ENCODE measurements at regions not wholly inside any gene's neighbourhood (a gene's known extent, or its start where the extent isn't known, plus 50 kb on each side); places are given as distances from the start of the nearest gene placed in this dataset.

DNA sequence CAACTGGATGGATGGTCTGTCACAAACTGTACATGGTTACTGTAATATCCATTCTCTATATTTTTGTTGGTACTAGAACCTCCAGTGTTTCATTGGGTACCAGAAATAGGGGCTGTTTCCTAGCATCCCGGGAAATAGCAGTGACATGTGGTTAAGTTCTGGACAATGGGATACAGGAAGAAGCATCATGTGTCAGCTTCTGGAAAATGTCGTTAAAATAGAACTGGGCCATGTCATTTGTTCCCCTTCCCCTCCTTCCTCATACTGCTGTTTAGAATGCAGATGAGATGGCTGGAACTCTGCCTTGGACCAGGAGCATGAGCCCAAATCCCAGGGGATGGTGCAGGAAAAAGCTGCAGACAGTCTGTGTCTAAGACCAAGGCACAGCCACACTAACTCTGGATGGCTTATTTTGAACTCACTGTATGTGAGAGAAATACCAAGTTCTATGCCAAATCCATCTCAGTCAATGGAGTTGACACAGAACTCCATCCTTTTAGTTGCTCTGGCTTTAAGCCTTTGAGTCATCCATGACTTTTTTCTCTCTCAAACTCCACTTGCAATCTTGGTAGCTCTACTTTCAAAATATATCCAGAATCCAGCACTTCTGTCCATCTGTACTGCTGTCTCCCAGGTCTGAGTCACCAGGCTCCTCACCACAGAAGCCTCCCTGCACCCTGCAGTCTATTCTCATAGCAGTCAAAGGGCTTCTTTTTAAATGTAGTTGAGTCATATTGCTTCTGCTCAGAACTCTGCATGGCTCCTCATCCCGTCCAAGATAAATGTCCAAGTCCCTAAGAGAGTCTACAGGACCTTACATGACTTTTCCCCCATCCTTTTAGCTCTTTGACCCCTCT is 184.2 kb downstream of the NSG2 start:
- DNase-seq (ENCODE audit: extremely low read depth in 1 of 2, low read depth in 1 of 2): no peak

DNA sequence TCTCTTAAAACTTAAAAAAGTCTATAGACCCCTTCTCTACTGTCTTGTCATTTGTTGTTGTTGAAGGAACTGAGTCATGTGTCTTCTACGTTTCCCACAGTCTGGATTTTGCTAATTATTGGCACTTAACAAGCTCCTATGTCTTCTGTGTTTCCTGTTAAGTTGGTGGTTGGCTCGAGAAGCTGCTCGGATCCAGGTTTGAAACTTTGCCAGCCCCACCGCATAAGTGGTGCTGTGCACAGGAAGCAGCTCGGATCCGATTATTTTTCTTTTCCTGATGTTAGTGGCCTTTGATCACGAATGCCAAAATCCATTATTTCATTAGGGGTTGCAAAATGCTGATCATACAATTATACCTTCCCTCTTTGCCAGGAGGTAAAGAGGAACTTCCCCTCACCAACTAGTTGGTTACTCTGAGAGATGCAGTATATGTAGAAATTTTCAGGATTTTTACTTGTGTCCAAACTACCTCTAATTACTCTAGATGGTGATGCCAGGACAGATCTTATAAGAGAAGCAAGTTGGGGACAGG is 186.5 kb downstream of the NSG2 start:
- DNase-seq (ENCODE audit: extremely low read depth in 1 of 2, low read depth in 1 of 2): no peak

DNA sequence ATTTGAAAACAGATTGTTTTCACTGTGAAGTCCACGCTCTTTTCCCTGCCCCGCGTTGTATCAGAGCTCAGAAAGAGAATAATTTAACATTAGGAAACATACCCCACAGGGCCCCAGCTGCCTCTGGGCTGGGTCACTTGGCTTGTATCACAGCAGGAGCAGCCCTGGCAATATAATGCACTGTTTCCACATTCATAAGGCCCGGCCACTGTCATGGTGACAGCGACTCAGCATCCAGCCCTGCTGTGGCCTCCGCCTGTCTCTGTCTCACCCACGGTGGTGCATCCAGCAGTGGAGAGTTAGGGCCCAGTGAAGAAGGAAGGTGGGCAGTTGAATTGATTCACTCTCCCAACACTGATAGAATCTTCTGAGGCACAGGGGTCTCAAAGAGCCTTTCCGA is 188.9 kb downstream of the NSG2 start:
- no peak for DNase-seq (ENCODE audit: extremely low read depth in 1 of 2, low read depth in 1 of 2)

DNA sequence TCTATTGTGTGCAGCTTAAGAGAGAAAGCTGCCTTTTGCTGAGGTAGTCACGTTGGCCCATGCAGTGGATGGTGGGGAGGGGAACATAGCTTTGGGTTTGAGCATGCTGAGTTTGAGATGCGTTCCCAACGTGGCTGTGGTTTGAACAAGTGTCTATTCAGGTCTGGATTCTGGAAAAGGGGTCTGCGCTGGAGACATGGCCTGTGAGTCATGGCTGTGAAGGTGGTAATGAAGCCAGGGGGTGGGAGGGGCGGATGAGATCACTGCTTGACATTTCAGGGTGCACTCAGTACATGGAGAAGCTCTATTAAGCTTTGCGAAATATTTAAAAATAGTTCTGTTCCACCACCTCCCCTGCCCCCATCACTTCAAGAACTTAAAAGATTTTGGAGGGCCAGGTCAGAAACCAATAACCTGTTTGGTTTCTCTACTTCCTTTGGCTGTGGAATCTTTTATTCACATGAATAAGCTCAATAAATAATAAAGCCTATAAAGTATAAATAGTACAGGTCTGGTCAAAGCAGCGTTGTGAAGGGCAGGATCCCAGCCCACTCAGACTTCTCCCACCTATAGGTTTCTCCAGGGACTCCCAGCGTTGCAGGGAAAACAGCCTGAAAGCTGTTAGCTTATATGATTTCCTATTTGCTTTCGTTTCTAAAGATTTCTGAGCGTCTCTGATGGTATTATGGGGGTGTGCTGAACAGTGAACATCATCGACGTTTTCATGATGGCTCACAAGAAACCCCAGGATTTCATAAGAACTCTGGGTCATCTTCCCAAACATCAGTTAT is 189.9 kb downstream of the NSG2 start:
- no peak for DNase-seq (ENCODE audit: extremely low read depth in 1 of 2, low read depth in 1 of 2)

DNA sequence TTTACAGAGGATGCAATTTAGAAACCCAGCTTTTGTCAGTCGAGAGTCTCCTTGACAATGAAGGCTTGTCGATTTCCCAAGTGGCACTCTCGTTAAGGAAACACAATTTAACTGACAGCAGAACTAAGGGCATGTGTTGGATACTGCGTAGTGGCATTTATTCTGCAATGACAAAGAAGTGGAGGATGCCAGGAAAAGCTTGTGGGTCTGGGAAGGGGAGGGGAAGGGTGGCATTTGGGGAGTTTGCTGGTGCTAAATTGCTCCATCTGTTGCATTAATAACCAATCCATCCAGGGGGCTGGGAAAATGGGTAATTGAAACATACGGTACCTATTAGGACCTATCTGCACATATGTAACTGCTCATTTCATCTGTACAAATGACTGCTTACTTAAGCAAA is 190.6 kb downstream of the NSG2 start:
- no peak for DNase-seq (ENCODE audit: extremely low read depth in 1 of 2, low read depth in 1 of 2)

DNA sequence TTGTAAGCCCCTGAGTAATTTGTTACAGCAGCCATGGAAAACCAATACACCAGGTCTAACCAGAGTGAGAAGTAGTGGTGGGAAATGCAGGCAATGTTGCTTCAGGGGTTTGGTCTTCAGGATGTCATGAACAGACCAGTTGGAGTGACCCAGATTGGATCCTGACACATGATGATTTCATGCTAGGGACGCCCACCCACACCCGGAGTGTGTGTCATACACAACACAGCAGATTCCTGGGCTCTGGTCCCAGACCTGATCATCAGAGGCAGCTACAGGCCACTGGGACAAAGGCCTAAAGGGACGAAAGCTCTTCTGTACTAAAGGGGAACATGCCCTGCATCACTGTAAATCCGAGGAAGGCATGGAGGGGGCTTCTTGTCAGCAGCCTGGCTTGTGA is 194.2 kb downstream of the NSG2 start:
- no peak for DNase-seq (ENCODE audit: extremely low read depth in 1 of 2, low read depth in 1 of 2)

DNA sequence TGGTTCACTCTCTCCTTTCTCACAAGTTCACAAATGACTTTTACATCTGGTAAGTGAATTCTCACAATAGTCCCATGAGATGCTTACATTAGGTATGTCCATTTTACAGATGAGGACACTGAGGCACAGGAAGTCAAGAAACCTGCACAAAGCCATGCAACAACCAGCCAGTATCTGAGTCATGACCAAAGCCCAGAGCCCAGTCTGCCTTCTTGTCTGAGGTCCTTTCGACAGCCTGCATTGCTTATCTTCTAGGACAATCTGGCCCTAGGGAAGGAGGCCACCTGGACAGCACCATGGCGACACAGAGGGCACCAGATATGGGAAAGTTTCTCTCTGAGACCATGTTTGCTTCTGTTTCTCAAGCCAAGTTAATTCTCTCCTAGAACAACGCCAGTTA is 197.1 kb downstream of the NSG2 start:
- no peak for DNase-seq (ENCODE audit: extremely low read depth in 1 of 2, low read depth in 1 of 2)

DNA sequence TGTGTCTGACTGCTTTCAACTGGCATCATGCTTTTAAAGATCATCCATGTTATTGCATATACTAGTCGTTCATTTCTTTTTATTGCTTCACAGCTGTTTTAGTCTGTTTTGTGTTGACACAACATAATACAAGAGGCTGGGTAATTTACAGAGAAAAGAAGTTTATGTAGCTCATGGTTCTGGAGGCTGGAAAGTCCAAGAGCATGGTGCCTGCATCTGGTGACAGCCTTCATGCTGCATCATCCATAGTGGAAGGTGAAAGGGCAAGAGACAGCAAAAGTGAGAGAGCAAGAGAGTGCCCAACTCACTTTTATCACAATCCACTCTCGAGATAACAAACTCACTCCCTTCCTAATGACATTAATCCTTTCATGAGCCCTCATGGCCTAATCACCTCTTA is 198.4 kb downstream of the NSG2 start:
- DNase-seq (ENCODE audit: extremely low read depth in 1 of 2, low read depth in 1 of 2): no peak

DNA sequence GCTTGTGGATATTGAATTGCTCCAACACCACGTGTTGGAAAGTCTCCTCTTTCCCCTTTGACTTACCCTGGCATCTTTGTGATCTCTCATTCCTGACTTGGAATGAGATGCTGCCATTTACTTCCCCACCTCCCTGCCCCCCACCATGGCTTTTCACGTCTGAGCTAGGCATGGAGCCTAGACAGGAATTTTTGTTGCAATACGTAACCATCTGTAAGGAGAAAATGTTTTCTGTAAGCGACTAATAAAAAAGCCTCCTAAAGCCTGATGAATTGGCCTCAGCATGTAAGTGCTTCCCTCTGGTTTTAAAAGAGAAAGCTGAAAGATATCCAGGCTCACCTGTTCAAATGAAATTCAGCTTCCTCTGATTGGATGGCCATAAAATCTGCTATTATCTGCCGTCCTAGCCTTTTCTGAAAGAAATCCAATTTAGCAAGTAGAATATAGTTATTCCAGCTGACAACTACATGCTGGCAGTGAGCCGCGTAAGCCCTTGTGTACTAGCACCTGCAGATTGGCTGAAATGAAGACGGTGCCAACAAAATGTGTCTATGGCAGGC is 200.1 kb downstream of the NSG2 start:
- no peak for DNase-seq (ENCODE audit: extremely low read depth in 1 of 2, low read depth in 1 of 2)

DNA sequence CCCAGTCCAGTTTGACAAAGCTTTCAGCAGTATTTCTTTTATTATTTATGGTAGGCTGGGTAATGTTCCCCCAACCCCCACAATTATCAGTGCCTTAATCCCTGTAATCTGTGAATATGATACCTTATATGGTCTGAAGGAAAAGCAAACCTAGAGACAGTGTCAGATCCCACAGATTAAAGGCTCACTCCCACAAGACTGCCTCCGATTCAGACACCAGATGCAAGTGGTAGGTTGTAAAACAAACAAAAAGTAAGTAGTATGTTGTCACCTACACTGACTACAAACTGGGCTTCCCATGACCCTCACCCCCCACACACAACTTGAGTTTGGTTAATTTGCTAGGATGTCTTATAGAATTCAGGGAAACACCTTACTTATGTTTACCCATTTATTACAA is 201.2 kb downstream of the NSG2 start:
- DNase-seq (ENCODE audit: extremely low read depth in 1 of 2, low read depth in 1 of 2): no peak

DNA sequence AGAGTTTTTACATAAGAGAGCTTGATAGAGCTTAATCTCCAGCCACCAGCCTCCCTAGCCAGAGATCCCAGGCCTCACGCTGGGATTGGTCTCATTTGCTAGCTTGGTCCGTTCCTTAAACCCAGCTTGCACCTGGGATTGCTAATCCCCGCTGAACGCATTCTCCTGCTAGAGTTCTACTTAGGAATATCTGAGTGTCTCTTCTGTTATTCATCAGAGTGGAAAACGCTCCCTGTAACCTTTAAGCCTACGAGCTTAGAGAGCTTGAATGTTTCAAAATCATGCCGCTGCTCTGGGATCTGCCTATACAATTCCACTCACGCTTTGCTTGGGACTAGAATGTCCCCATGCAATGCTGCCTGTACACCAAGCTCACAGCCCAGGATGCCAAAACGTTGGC is 201.8 kb downstream of the NSG2 start:
- DNase-seq (ENCODE audit: extremely low read depth in 1 of 2, low read depth in 1 of 2): no peak

DNA sequence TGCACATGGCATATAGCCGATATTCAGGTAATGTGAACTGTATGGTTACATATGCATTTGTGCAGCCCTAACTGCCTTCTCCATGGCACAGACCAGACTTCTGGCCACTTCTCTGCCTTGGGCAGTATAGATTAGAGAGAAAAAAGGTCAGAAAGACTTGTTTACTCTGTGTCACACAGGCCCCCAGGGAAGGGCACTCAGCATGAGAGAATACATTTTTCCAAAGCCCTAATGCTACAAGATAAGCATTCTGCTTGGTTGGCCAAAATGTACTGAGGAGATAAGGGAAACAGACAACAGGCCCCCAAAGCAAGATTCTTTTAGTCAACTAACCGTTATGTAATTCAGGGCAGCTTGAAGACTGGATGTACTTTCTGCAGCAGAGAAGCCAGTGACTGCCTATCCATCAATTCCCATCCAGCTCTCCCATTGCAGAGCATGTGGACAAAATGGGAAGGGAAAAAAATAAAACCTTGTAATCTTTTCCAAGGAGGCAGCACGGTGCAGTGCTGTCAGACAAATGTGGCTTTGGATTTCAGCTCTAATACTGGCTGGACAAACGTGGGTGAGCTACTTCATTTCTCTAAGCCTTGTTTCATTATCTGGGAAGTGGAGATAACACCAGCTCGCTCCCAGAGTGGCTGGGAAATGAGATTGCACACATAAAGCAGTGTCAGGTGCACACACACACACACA is 205.9 kb downstream of the NSG2 start:
- no peak for DNase-seq (ENCODE audit: extremely low read depth in 1 of 2, low read depth in 1 of 2)

DNA sequence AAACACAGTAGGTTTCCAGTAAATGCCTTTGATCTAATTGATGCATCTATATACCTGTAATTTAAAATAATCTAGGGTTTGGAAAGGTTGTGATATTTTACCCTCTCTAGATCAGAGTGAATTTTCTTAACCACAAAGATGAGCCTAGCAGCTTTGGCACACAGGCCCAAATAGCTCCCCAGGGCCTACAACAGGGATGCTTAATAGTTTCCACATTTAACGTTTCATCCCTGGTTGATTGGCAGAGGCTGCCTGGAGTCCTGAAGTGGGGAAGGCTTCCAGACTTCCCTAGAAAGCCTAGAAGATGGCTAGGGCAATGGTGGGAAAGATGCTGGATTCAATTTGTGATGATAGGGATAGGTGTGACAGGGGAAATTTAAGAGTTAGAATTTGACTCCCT is 206.6 kb downstream of the NSG2 start:
- DNase-seq (ENCODE audit: extremely low read depth in 1 of 2, low read depth in 1 of 2): no peak

DNA sequence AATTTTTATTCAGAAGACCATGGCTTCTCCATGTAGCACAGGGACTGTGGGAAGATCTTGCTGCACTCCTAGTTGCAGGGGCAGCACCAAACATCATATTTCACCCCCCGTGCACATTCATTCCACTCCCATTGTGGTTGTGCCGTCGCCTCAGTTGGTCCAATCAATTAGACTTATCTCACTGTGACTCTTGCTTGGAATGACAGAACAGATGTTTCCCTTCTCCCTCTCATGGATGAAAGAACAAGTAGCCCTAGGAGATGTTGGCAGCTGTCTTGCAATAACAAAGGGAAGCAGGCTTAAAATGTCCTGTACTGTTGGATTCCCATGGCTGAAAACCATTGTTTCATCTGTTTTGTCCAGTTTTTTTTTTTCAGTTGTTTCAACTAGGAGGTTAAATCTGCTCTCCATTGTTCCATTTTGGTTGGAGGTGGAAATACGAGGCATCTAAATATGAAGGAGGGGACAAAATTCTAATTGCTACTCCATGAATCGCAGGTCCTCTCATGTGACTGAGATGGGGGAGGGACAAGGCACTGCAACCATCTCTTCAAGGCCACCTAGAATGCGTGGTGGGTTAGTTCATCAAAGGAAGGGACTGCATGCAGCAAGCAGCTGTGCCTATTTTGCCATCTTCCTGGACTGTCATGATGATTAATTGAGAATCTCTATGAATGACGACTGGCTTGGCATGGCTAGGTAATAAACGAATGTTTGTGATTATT is 214.4 kb downstream of the NSG2 start:
- DNase-seq (ENCODE audit: extremely low read depth in 1 of 2, low read depth in 1 of 2): no peak

DNA sequence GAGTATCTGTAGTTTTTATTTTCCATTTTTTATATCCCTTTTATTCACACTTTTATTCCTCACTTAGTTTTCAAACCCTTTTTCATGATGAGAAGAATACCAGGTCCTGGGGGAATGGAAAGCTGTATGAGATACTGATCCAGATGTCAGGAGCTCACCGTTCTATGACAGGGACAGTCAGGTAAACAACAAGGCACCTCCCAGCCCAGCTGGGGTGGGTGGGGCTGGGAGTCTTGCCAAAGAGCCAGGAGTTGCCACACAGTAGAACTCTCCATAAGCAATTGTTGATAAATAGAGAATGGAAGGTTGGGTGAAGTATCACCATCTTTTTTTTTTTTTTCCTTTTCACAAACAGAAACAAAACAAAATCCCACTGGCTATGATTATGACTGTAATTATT is 225.8 kb downstream of the NSG2 start:
- DNase-seq (ENCODE audit: extremely low read depth in 1 of 2, low read depth in 1 of 2): no peak

DNA sequence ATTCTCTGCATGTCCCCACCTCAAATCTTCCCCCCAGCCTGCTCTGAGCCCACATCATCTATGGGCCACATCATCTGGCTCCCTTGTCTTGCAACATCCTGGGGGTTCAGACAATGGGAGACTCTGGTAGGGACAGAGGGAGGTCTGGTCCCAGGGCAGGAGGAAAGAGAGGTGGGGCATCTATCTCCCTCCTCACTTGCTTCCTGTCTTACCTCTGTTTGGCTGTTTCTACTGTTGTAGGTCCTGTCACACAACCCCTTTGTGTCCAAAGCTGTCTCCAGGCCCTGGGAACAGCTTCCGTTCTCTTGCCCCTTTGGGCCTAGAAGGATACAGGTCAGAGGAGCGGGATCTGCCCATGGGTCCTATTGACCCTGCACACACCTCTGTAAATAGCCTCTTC is 227.2 kb downstream of the NSG2 start:
- no peak for DNase-seq (ENCODE audit: extremely low read depth in 1 of 2, low read depth in 1 of 2)

DNA sequence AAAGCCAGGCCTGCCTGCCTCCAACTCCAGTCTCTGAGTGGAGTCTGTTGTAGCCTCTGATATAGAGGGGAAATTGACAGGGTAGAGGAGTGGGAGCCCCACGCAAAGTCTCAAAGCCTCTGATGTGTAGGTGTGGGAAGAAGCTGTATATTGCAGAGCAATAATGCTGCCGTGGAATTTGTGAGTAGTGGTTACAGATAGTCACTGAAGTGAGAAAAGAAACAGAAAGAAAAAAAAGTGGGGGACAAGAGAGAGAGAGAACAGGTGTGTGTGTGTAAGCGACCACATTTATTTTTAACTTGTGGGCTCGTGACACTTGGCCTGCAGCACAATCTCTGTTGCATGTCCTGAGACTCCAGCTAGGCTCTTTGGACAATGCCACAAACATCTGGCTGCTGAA is 227.8 kb downstream of the NSG2 start:
- no peak for DNase-seq (ENCODE audit: extremely low read depth in 1 of 2, low read depth in 1 of 2)

DNA sequence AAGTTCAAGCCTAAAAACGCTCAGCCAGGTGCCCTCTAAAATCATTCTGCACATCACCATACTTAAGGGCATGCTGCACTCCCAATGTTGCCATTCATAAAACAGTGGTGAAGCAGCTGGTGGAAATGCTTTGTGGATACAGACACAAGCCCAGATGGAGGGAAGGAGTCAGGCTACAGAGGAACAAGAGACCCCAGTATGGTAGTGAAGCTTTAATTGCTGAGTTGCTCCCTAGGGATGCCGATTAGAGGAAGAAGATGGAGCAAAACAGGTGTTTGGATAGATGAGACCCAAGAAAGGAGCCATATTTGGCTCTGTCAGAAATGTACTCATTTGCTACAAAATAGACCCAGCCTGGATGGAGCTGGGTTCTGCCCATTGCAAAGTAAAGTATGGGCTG is 230.5 kb downstream of the NSG2 start:
- no peak for DNase-seq (ENCODE audit: extremely low read depth in 1 of 2, low read depth in 1 of 2)

DNA sequence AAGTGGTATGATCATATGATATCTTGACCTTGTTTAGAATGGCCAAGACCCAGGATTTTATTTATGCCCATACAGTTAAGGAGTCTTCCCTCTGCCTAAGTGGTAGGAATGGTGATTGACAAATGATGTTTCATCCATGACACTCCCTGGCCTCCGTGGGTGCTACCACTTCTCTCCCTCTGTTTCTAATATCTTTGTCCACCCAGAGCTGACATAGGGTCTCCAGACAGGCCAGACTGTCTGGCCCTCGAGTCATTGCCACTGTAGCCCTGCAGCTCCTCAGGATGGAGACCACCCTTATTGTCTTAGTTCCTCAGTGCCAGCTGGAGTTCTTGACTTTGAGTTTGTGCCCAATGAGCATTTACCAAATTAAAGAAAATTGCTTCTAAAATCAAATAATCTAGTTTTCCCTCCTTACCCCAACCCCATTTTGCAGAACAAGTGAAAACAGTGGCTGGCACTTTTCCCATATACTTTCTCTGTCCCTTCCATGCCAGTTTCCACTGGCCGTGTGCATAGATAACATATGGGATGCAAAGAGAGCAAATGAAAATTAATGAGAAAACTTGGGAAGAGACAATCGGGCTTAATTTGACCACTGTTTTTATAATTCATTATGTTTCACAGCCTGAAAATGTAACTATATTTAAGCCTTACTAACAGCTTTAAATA is 235.7 kb downstream of the NSG2 start:
- no peak for DNase-seq (ENCODE audit: extremely low read depth in 1 of 2, low read depth in 1 of 2)

DNA sequence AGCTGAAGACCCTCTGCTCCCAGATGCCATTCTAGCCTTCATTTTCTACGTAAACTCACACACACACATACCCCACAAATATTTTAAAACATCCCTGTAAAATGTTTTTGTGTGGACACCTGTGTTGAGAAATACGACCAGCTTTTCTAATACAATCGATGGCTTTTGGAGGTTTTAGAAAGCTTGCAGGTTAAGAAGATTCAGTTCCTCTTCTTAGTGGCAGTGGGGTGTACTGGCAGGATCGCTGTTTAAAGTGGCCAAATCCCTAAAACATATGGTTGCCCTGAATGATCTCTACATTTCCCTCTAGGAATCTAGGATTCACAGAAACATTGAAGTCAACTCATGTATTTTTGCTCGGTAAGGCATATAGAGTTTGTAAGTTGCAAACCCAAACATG is 236.3 kb downstream of the NSG2 start:
- DNase-seq (ENCODE audit: extremely low read depth in 1 of 2, low read depth in 1 of 2): no peak

Data from activated CD8-positive, alpha-beta memory T cell treated with anti-CD3 and anti-CD28 coated beads for 1 hour (primary cell).